C4-2B (cell line): ENCODE measurements at regions not wholly inside any gene's neighbourhood (a gene's known extent, or its start where the extent isn't known, plus 50 kb on each side); places are given as distances from the start of the nearest gene placed in this dataset.

Source experiments
- CTCF ChIP-seq: fragments of 450-650 bp; conservative IDR thresholded peaks from 2 replicates; pipeline ENCODE4 v1.5.1; 2017; ENCODE audit warnings: mild to moderate bottlenecking
- ZFX ChIP-seq: fragments of 450-650 bp; IDR thresholded peaks from 2 replicates; pipeline ENCODE4 v1.6.1; 2017

- TF ChIP-seq CTCF (no peak), ZFX (no peak)
Observed at GRCh38 chr10:4083509-4084003, 298.5 kb upstream of the KLF6 start.
